SK-N-SH treated with all-trans-retinoic acid at 6 μM for 48 hours (cell line): ENCODE measurements at regions not wholly inside any gene's neighbourhood (a gene's known extent, or its start where the extent isn't known, plus 50 kb on each side); places are given as distances from the start of the nearest gene placed in this dataset.

Experiments
- BACH2 ChIP-seq: fragments of 250-450 bp; sonication (Bioruptor Pico); IDR thresholded peaks from 2 replicates; pipeline ENCODE4 v1.9.0; 2021; ENCODE audit warnings: mild to moderate bottlenecking, borderline replicate concordance
- CSDC2 ChIP-seq: fragments of 250-450 bp; sonication (Bioruptor Pico); IDR thresholded peaks from 2 replicates; pipeline ENCODE4 v1.5.0; 2020; ENCODE audit warnings: mild to moderate bottlenecking, moderate library complexity
- ESRRG ChIP-seq: fragments of 250-450 bp; sonication (Bioruptor Pico); IDR thresholded peaks from 2 replicates; pipeline ENCODE4 v1.6.1; 2021; ENCODE audit warnings: mild to moderate bottlenecking
- PATZ1 ChIP-seq: fragments of 250-450 bp; sonication (Bioruptor Pico); IDR thresholded peaks from 2 replicates; pipeline ENCODE4 v1.8.0; 2020; ENCODE audit warnings: mild to moderate bottlenecking, moderate library complexity, borderline replicate concordance
- PPARA ChIP-seq: fragments of 250-450 bp; sonication (Bioruptor Pico); IDR thresholded peaks from 2 replicates; pipeline ENCODE4 v1.5.0; 2020; ENCODE audit warnings: mild to moderate bottlenecking, borderline replicate concordance
- RARB ChIP-seq: fragments of 250-450 bp; sonication (Bioruptor Pico); IDR thresholded peaks from 2 replicates; pipeline ENCODE4 v1.8.0; 2021; ENCODE audit warnings: mild to moderate bottlenecking, moderate library complexity
- ZFP3 ChIP-seq: fragments of 250-450 bp; sonication (Bioruptor Pico); IDR thresholded peaks from 2 replicates; pipeline ENCODE4 v1.5.0; 2020; ENCODE audit warnings: mild to moderate bottlenecking, moderate library complexity
- ZFP30 ChIP-seq: fragments of 450-650 bp; formaldehyde crosslinking; IDR thresholded peaks from 2 replicates; pipeline ENCODE4 v1.5.0; 2022; ENCODE audit warnings: mild to moderate bottlenecking, moderate library complexity
- TF ChIP-seq, protein P1 (sequence below): fragments of 250-450 bp; sonication (Bioruptor Pico); IDR thresholded peaks from 2 replicates; pipeline ENCODE4 v1.8.0; 2021; ENCODE audit warnings: low read depth, mild to moderate bottlenecking, moderate library complexity, borderline replicate concordance

- TF ChIP-seq ZFP30 = no peak
- TF ChIP-seq CSDC2 = no peak
- TF ChIP-seq, protein P1, sequence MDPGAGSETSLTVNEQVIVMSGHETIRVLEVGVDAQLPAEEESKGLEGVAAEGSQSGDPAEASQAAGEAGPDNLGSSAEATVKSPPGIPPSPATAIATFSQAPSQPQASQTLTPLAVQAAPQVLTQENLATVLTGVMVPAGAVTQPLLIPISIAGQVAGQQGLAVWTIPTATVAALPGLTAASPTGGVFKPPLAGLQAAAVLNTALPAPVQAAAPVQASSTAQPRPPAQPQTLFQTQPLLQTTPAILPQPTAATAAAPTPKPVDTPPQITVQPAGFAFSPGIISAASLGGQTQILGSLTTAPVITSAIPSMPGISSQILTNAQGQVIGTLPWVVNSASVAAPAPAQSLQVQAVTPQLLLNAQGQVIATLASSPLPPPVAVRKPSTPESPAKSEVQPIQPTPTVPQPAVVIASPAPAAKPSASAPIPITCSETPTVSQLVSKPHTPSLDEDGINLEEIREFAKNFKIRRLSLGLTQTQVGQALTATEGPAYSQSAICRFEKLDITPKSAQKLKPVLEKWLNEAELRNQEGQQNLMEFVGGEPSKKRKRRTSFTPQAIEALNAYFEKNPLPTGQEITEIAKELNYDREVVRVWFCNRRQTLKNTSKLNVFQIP (CRISPR knock-in tag) = no peak
- no peak for TF ChIP-seq PPARA (CRISPR knock-in tag)
- TF ChIP-seq ZFP3 (CRISPR knock-in tag) = no peak
- TF ChIP-seq ESRRG (CRISPR knock-in tag) = no peak
- no peak for TF ChIP-seq BACH2
- no peak for TF ChIP-seq RARB
- TF ChIP-seq PATZ1 (CRISPR knock-in tag) = no peak
These were observed 138.0 kb upstream of the MTPN start for GRCh38 chr7:136114966-136115762.
